H9 (cell line): ENCODE measurements at regions not wholly inside any gene's neighbourhood (a gene's known extent, or its start where the extent isn't known, plus 50 kb on each side); places are given as distances from the start of the nearest gene placed in this dataset.
A peak's percentile ranks its signal among the peaks of the same experiment; 100 is the strongest.

Experiments used
- DNase-seq: peaks from one replicate; pipeline ENCODE4 v3.0.0-alpha.2; 2017
- H2AFZ ChIP-seq: one replicate; pipeline ENCODE4 v1.6.1; 2013; ENCODE audit warnings: mild to moderate bottlenecking, low read length, control low read depth, moderate library complexity
- H2AK5ac ChIP-seq: 2 replicates; pipeline ENCODE4 v1.6.1; 2013; ENCODE audit warnings: low read length, control low read depth, mixed read lengths; ENCODE audit not compliant: insufficient read length
- H2BK120ac ChIP-seq: one replicate; pipeline ENCODE4 v1.6.1; 2013; ENCODE audit warnings: low read depth, mild to moderate bottlenecking, low read length, control low read depth, inconsistent platforms; ENCODE audit not compliant: poor library complexity, severe bottlenecking
- H2BK12ac ChIP-seq: 2 replicates; pipeline ENCODE4 v1.6.1; 2013; ENCODE audit warnings: low read length, control low read depth, mixed read lengths, low read depth; ENCODE audit not compliant: insufficient read length
- H2BK15ac ChIP-seq: 2 replicates; pipeline ENCODE4 v1.6.1; 2013; ENCODE audit warnings: low read depth, low read length, control low read depth
- H2BK20ac ChIP-seq: one replicate; pipeline ENCODE4 v1.6.1; 2013; ENCODE audit warnings: low read depth, mild to moderate bottlenecking, low read length, control low read depth, inconsistent platforms; ENCODE audit not compliant: poor library complexity, severe bottlenecking
- H2BK5ac ChIP-seq: 2 replicates; pipeline ENCODE4 v1.6.1; 2013; ENCODE audit warnings: low read length, control low read depth, mixed read lengths; ENCODE audit not compliant: insufficient read length
- H3K14ac ChIP-seq: 2 replicates; pipeline ENCODE4 v1.6.1; 2013; ENCODE audit warnings: low read length, control low read depth; ENCODE audit not compliant: insufficient read depth
- H3K18ac ChIP-seq: 2 replicates; pipeline ENCODE4 v1.6.1; 2013; ENCODE audit warnings: low read depth, mild to moderate bottlenecking, mixed read lengths, low read length, control low read depth; ENCODE audit not compliant: insufficient read length
- H3K23ac ChIP-seq: 2 replicates; pipeline ENCODE4 v1.6.1; 2013; ENCODE audit warnings: low read length, control low read depth, mixed read lengths, low read depth; ENCODE audit not compliant: insufficient read length
- H3K23me2 ChIP-seq: 2 replicates; pipeline ENCODE4 v1.6.1; 2013; ENCODE audit warnings: low read depth, mild to moderate bottlenecking, mixed read lengths, low read length, control low read depth; ENCODE audit not compliant: insufficient read length, poor library complexity, severe bottlenecking
- H3K27ac ChIP-seq: 2 replicates; pipeline ENCODE4 v1.5.1; 2013; ENCODE audit warnings: low read length, control low read depth, mixed read lengths, low read depth; ENCODE audit not compliant: insufficient read length
- H3K27me3 ChIP-seq: 2 replicates; pipeline ENCODE4 v1.6.1; 2013; ENCODE audit warnings: low read length, control low read depth, inconsistent platforms; ENCODE audit not compliant: insufficient read depth
- H3K4ac ChIP-seq: 2 replicates; pipeline ENCODE4 v1.6.1; 2013; ENCODE audit warnings: low read depth, mild to moderate bottlenecking, control low read depth, inconsistent platforms, low read length, moderate library complexity
- H3K4me1 ChIP-seq: 2 replicates; pipeline ENCODE4 v1.6.1; 2013; ENCODE audit warnings: low read length, control low read depth, inconsistent platforms; ENCODE audit not compliant: insufficient read depth
- H3K4me2 ChIP-seq: 2 replicates; pipeline ENCODE4 v1.6.1; 2013; ENCODE audit warnings: low read length, control low read depth, mixed read lengths; ENCODE audit not compliant: insufficient read length, insufficient read depth
- H3K56ac ChIP-seq: 2 replicates; pipeline ENCODE4 v1.6.1; 2013; ENCODE audit warnings: low read depth, mild to moderate bottlenecking, mixed read lengths, low read length, control low read depth; ENCODE audit not compliant: insufficient read length
- H3K79me1 ChIP-seq: 2 replicates; pipeline ENCODE4 v1.6.1; 2013; ENCODE audit warnings: low read depth, mild to moderate bottlenecking, moderate library complexity, low read length, control low read depth, inconsistent platforms; ENCODE audit not compliant: insufficient read depth, poor library complexity, severe bottlenecking
- H3K79me2 ChIP-seq: 2 replicates; pipeline ENCODE4 v1.6.1; 2013; ENCODE audit warnings: low read length, control low read depth, inconsistent platforms; ENCODE audit not compliant: insufficient read depth
- H3K9ac ChIP-seq: 2 replicates; pipeline ENCODE4 v1.6.1; 2013; ENCODE audit warnings: low read length, control low read depth, mixed read lengths; ENCODE audit not compliant: insufficient read length; ENCODE audit errors: extremely low read depth
- H3K9me3 ChIP-seq: one replicate; pipeline ENCODE4 v1.6.1; 2013; ENCODE audit warnings: low read depth, low read length, inconsistent platforms; ENCODE audit not compliant: control insufficient read depth
- H3T11ph ChIP-seq: one replicate; pipeline ENCODE4 v1.6.1; 2013; ENCODE audit warnings: mild to moderate bottlenecking, low read length, control low read depth, inconsistent platforms
- H4K20me1 ChIP-seq: one replicate; pipeline ENCODE4 v1.6.1; 2013; ENCODE audit not compliant: control insufficient read depth, insufficient read length, insufficient read depth
- H4K5ac ChIP-seq: 2 replicates; pipeline ENCODE4 v1.6.1; 2013; ENCODE audit warnings: low read depth, mild to moderate bottlenecking, mixed read lengths, low read length, control low read depth; ENCODE audit not compliant: insufficient read length
- H4K8ac ChIP-seq: replicated peaks from 2 replicates; pipeline ENCODE4 v1.6.1; 2013; ENCODE audit warnings: low read length, control low read depth, mixed read lengths, low read depth; ENCODE audit not compliant: insufficient read length
- H4K91ac ChIP-seq: 2 replicates; pipeline ENCODE4 v1.6.1; 2013; ENCODE audit warnings: low read depth, mild to moderate bottlenecking, moderate library complexity, mixed read lengths, low read length, control low read depth; ENCODE audit not compliant: insufficient read length
- H3K27ac Mint-ChIP-seq, 3 experiments: 2 replicates in 2 of 3; 3 replicates in 1 of 3; pipeline ENCODE4 v1.8.0; 2020 to 2021; ENCODE audit warnings: mixed read lengths in 3 of 3, mild to moderate bottlenecking in 1 of 3, moderate library complexity in 1 of 3
- H3K27me3 Mint-ChIP-seq: 2 replicates; pipeline ENCODE4 v1.8.0; 2021; ENCODE audit warnings: low read depth, mild to moderate bottlenecking, moderate library complexity, mixed read lengths
- H3K36me3 Mint-ChIP-seq, 3 experiments: 2 replicates in 2 of 3; 3 replicates in 1 of 3; pipeline ENCODE4 v1.8.0; 2020 to 2021; ENCODE audit warnings: low read depth in 3 of 3, mixed read lengths in 3 of 3; ENCODE audit not compliant: insufficient read depth in 1 of 3
- H3K4me1 Mint-ChIP-seq, 2 experiments: 2 replicates each; pipeline ENCODE4 v1.8.0; 2020; ENCODE audit warnings: mixed read lengths in 2 of 2
- H3K4me3 Mint-ChIP-seq, 2 experiments: 2 replicates in 1 of 2; 3 replicates in 1 of 2; pipeline ENCODE4 v1.8.0; 2020 to 2021; ENCODE audit warnings: mild to moderate bottlenecking in 2 of 2, mixed read lengths in 2 of 2, moderate library complexity in 1 of 2
- H3K9me3 Mint-ChIP-seq, 2 experiments: 2 replicates in 1 of 2; 3 replicates in 1 of 2; pipeline ENCODE4 v1.8.0; 2020; ENCODE audit warnings: mild to moderate bottlenecking in 2 of 2, mixed read lengths in 2 of 2, moderate library complexity in 1 of 2
- CTCF ChIP-seq: fragments of 200-600 bp; sonication (generic); conservative IDR thresholded peaks from 3 replicates; pipeline ENCODE4 v1.8.0; 2021; ENCODE audit warnings: antibody characterized with exemption, mild to moderate bottlenecking
- WGBS: extraction: QIAGEN DNeasy Blood & Tissue Kit; methylation state at CpG from one replicate; pipeline ENCODE4 v1.1.7; 2013; ENCODE audit warnings: missing lambda C conversion rate, low lambda C conversion rate, mixed read lengths; ENCODE audit not compliant: insufficient read length; ENCODE audit errors: extremely low coverage; 5-methylcytosine and 5-hydroxymethylcytosine counted together

GRCh38 chr7:138208142-138208570 lies 131.9 kb downstream of the AKR1D1 start:
- H3K27ac Mint-ChIP-seq, result peak overlapping the region; percentile 95 to 100 (median 98)
- no peak overlapping the region for H2BK15ac ChIP-seq
- no peaks in the 10 kb centered on the region; the same call in 1 of the 2 replicates for H3K27me3 ChIP-seq
- no peaks in the 10 kb centered on the region for H3K23me2 ChIP-seq
- no peak overlapping the region for H3T11ph ChIP-seq
- DNase-seq, result peak; percentile 40
- H4K5ac ChIP-seq, result no peak overlapping the region
- H4K20me1 ChIP-seq, result no peaks in the 10 kb centered on the region
- no peaks in the 10 kb centered on the region for H3K27me3 Mint-ChIP-seq
- TF ChIP-seq CTCF, result no peak
- H4K8ac ChIP-seq, result no peak overlapping the region
- H3K23ac ChIP-seq, result no peak overlapping the region
- no peaks in the 10 kb centered on the region for H3K79me1 ChIP-seq
- peaks cover 5% of the 10 kb centered on the region; the same call in 1 of the 2 replicates for H3K4me1 ChIP-seq
- no peak overlapping the region for H4K91ac ChIP-seq
- no peak overlapping the region for H2AK5ac ChIP-seq
- no peak overlapping the region for H2BK120ac ChIP-seq
- H3K14ac ChIP-seq, result no peak overlapping the region
- H3K4ac ChIP-seq, result no peak overlapping the region
- H3K79me2 ChIP-seq, result no peaks in the 10 kb centered on the region
- no peak overlapping the region for H2BK5ac ChIP-seq
- no peak overlapping the region for H2BK20ac ChIP-seq
- no peak overlapping the region for H3K4me2 ChIP-seq
- H3K27ac ChIP-seq, result peak overlapping the region; percentile 79
- peaks cover 10 to 16% of the 10 kb centered on the region in 2 experiments for H3K9me3 Mint-ChIP-seq
- H3K4me1 Mint-ChIP-seq, result peaks cover 70 to 73% of the 10 kb centered on the region in 2 experiments
- no peaks in the 10 kb centered on the region for H3K9me3 ChIP-seq
- no peak overlapping the region for H2BK12ac ChIP-seq
- H3K9ac ChIP-seq, result no peak overlapping the region
- no peak overlapping the region for H3K18ac ChIP-seq
- no peak overlapping the region for H3K4me3 Mint-ChIP-seq
- peaks cover 0 to 31% (median 17%) of the 10 kb centered on the region in 3 experiments; a peak in 5 of 7 replicates for H3K36me3 Mint-ChIP-seq
- WGBS, result no CpG with 5 or more reads among the region's 3 CpGs
- no peak overlapping the region for H3K56ac ChIP-seq
- H2AFZ ChIP-seq, result no peak overlapping the region
